ENCODE measurements at regions not wholly inside any gene's neighbourhood (a gene's known extent, or its start where the extent isn't known, plus 50 kb on each side); places are given as distances from the start of the nearest gene placed in this dataset.
A peak's percentile ranks its signal among the peaks of the same experiment; 100 is the strongest.

GRCh38 chr5:159658266-159658925 lies 257.9 kb upstream of the ADRA1B start:
- Histone ChIP-seq H3K4me1 (ENCODE audit: control insufficient read depth, insufficient read depth, low read length) (no peaks in the 10 kb centered on the region), H3K27me3 (ENCODE audit: control insufficient read depth, insufficient read depth, low read length) (no peaks in the 10 kb centered on the region), H3K9me3 (ENCODE audit: control insufficient read depth, insufficient read depth, low read length) (no peaks in the 10 kb centered on the region), H3K36me3 (ENCODE audit: control insufficient read depth, insufficient read depth, low read length) (no peaks in the 10 kb centered on the region), H3K27ac (ENCODE audit: low read depth, low read length) (no peak overlapping the region), H3K4me3 (ENCODE audit: low read depth, low read length) (no peak overlapping the region)
- 72% methylated on average over 8 of the region's 10 CpGs for WGBS (ENCODE audit: insufficient coverage)
- DNase-seq (ENCODE audit: low read depth in 4 of 6, low spot score in 6 of 6) = no peak

- Histone ChIP-seq H3K27ac (ENCODE audit: low read depth, low read length) (no peak overlapping the region), H3K36me3 (ENCODE audit: control insufficient read depth, insufficient read depth, low read length) (no peaks in the 10 kb centered on the region), H3K4me1 (ENCODE audit: control insufficient read depth, insufficient read depth, low read length) (no peaks in the 10 kb centered on the region), H3K9me3 (ENCODE audit: control insufficient read depth, insufficient read depth, low read length) (no peaks in the 10 kb centered on the region), H3K4me3 (ENCODE audit: low read depth, low read length) (no peak overlapping the region), H3K27me3 (ENCODE audit: control insufficient read depth, insufficient read depth, low read length) (no peaks in the 10 kb centered on the region)
- no peak for DNase-seq (ENCODE audit: low read depth in 4 of 6, low spot score in 6 of 6)
- WGBS (ENCODE audit: insufficient coverage) = 93% methylated on average over 1 of the region's 2 CpGs
Observed at GRCh38 chr5:159660401-159660800, 255.9 kb upstream of the ADRA1B start.

- no peak overlapping the region for H3K27ac ChIP-seq (ENCODE audit: low read depth, low read length)
- no peak overlapping the region for H3K4me3 ChIP-seq (ENCODE audit: low read depth, low read length)
- no peaks in the 10 kb centered on the region for H3K36me3 ChIP-seq (ENCODE audit: control insufficient read depth, insufficient read depth, low read length)
- H3K9me3 ChIP-seq (ENCODE audit: control insufficient read depth, insufficient read depth, low read length) = no peaks in the 10 kb centered on the region
- DNase-seq (ENCODE audit: low read depth in 4 of 6, low spot score in 6 of 6) = no peak
- no peaks in the 10 kb centered on the region for H3K27me3 ChIP-seq (ENCODE audit: control insufficient read depth, insufficient read depth, low read length)
- H3K4me1 ChIP-seq (ENCODE audit: control insufficient read depth, insufficient read depth, low read length) = no peaks in the 10 kb centered on the region
- WGBS (ENCODE audit: insufficient coverage) = 75% methylated on average over 1 of the region's 1 CpG
Observed at GRCh38 chr5:159663986-159664385, 252.3 kb upstream of the ADRA1B start.

- Histone ChIP-seq H3K27me3 (ENCODE audit: control insufficient read depth, insufficient read depth, low read length) (no peaks in the 10 kb centered on the region), H3K4me1 (ENCODE audit: control insufficient read depth, insufficient read depth, low read length) (no peaks in the 10 kb centered on the region), H3K9me3 (ENCODE audit: control insufficient read depth, insufficient read depth, low read length) (no peaks in the 10 kb centered on the region), H3K36me3 (ENCODE audit: control insufficient read depth, insufficient read depth, low read length) (no peaks in the 10 kb centered on the region), H3K4me3 (ENCODE audit: low read depth, low read length) (no peak overlapping the region), H3K27ac (ENCODE audit: low read depth, low read length) (no peak overlapping the region)
- WGBS (ENCODE audit: insufficient coverage) = 55% methylated on average over 1 of the region's 2 CpGs
- peak in 1 of 6 donors; percentile 55 for DNase-seq (ENCODE audit: low read depth in 4 of 6, low spot score in 6 of 6)
Observed at GRCh38 chr5:159667286-159667685, 249.0 kb upstream of the ADRA1B start.

GRCh38 chr5:159668556-159668955 lies 247.7 kb upstream of the ADRA1B start:
- H3K4me3 ChIP-seq (ENCODE audit: low read depth, low read length) = no peak overlapping the region
- H3K36me3 ChIP-seq (ENCODE audit: control insufficient read depth, insufficient read depth, low read length) = no peaks in the 10 kb centered on the region
- DNase-seq (ENCODE audit: low read depth in 4 of 6, low spot score in 6 of 6) = no peak
- no peaks in the 10 kb centered on the region for H3K9me3 ChIP-seq (ENCODE audit: control insufficient read depth, insufficient read depth, low read length)
- H3K27ac ChIP-seq (ENCODE audit: low read depth, low read length) = no peak overlapping the region
- H3K4me1 ChIP-seq (ENCODE audit: control insufficient read depth, insufficient read depth, low read length) = no peaks in the 10 kb centered on the region
- no peaks in the 10 kb centered on the region for H3K27me3 ChIP-seq (ENCODE audit: control insufficient read depth, insufficient read depth, low read length)
- 83% methylated on average over 2 of the region's 3 CpGs for WGBS (ENCODE audit: insufficient coverage)

- no peaks in the 10 kb centered on the region for H3K36me3 ChIP-seq (ENCODE audit: control insufficient read depth, insufficient read depth, low read length)
- no peak overlapping the region for H3K4me3 ChIP-seq (ENCODE audit: low read depth, low read length)
- DNase-seq (ENCODE audit: low read depth in 4 of 6, low spot score in 6 of 6) = no peak
- H3K9me3 ChIP-seq (ENCODE audit: control insufficient read depth, insufficient read depth, low read length) = no peaks in the 10 kb centered on the region
- 85% methylated on average over 3 of the region's 4 CpGs for WGBS (ENCODE audit: insufficient coverage)
- H3K4me1 ChIP-seq (ENCODE audit: control insufficient read depth, insufficient read depth, low read length) = no peaks in the 10 kb centered on the region
- H3K27me3 ChIP-seq (ENCODE audit: control insufficient read depth, insufficient read depth, low read length) = no peaks in the 10 kb centered on the region
- no peak overlapping the region for H3K27ac ChIP-seq (ENCODE audit: low read depth, low read length)
Observed at GRCh38 chr5:159669559-159669958, 246.7 kb upstream of the ADRA1B start.

GRCh38 chr5:159671886-159672285 lies 244.4 kb upstream of the ADRA1B start:
- H3K4me3 ChIP-seq (ENCODE audit: low read depth, low read length) = no peak overlapping the region
- H3K27me3 ChIP-seq (ENCODE audit: control insufficient read depth, insufficient read depth, low read length) = no peaks in the 10 kb centered on the region
- no peaks in the 10 kb centered on the region for H3K36me3 ChIP-seq (ENCODE audit: control insufficient read depth, insufficient read depth, low read length)
- H3K4me1 ChIP-seq (ENCODE audit: control insufficient read depth, insufficient read depth, low read length) = no peaks in the 10 kb centered on the region
- no peak overlapping the region for H3K27ac ChIP-seq (ENCODE audit: low read depth, low read length)
- no peaks in the 10 kb centered on the region for H3K9me3 ChIP-seq (ENCODE audit: control insufficient read depth, insufficient read depth, low read length)
- no peak for DNase-seq (ENCODE audit: low read depth in 4 of 6, low spot score in 6 of 6)

- WGBS (ENCODE audit: insufficient coverage) = 100% methylated on average over 1 of the region's 2 CpGs
- no peak for DNase-seq (ENCODE audit: low read depth in 4 of 6, low spot score in 6 of 6)
- Histone ChIP-seq H3K27me3 (ENCODE audit: control insufficient read depth, insufficient read depth, low read length) (no peaks in the 10 kb centered on the region), H3K9me3 (ENCODE audit: control insufficient read depth, insufficient read depth, low read length) (no peaks in the 10 kb centered on the region), H3K27ac (ENCODE audit: low read depth, low read length) (no peak overlapping the region), H3K36me3 (ENCODE audit: control insufficient read depth, insufficient read depth, low read length) (no peaks in the 10 kb centered on the region), H3K4me3 (ENCODE audit: low read depth, low read length) (no peak overlapping the region), H3K4me1 (ENCODE audit: control insufficient read depth, insufficient read depth, low read length) (no peaks in the 10 kb centered on the region)
Observed at GRCh38 chr5:159673538-159673937, 242.7 kb upstream of the ADRA1B start.

GRCh38 chr5:159678657-159679392 lies 237.5 kb upstream of the ADRA1B start:
- no peak overlapping the region for H3K4me3 ChIP-seq (ENCODE audit: low read depth, low read length)
- WGBS (ENCODE audit: insufficient coverage) = 44% methylated on average over 1 of the region's 1 CpG
- H3K4me1 ChIP-seq (ENCODE audit: control insufficient read depth, insufficient read depth, low read length) = no peaks in the 10 kb centered on the region
- H3K27ac ChIP-seq (ENCODE audit: low read depth, low read length) = no peak overlapping the region
- H3K36me3 ChIP-seq (ENCODE audit: control insufficient read depth, insufficient read depth, low read length) = no peaks in the 10 kb centered on the region
- H3K9me3 ChIP-seq (ENCODE audit: control insufficient read depth, insufficient read depth, low read length) = peaks cover 6% of the 10 kb centered on the region
- no peak for DNase-seq (ENCODE audit: low read depth in 4 of 6, low spot score in 6 of 6)
- H3K27me3 ChIP-seq (ENCODE audit: control insufficient read depth, insufficient read depth, low read length) = no peaks in the 10 kb centered on the region

GRCh38 chr5:159680095-159680494 lies 236.2 kb upstream of the ADRA1B start:
- Histone ChIP-seq H3K4me1 (ENCODE audit: control insufficient read depth, insufficient read depth, low read length) (no peaks in the 10 kb centered on the region), H3K4me3 (ENCODE audit: low read depth, low read length) (no peak overlapping the region), H3K27me3 (ENCODE audit: control insufficient read depth, insufficient read depth, low read length) (no peaks in the 10 kb centered on the region), H3K36me3 (ENCODE audit: control insufficient read depth, insufficient read depth, low read length) (no peaks in the 10 kb centered on the region), H3K9me3 (ENCODE audit: control insufficient read depth, insufficient read depth, low read length) (peaks cover 6% of the 10 kb centered on the region), H3K27ac (ENCODE audit: low read depth, low read length) (no peak overlapping the region)
- 93% methylated on average over 3 of the region's 3 CpGs for WGBS (ENCODE audit: insufficient coverage)
- DNase-seq (ENCODE audit: low read depth in 4 of 6, low spot score in 6 of 6) = no peak
